A549 (cell line): ENCODE measurements at regions not wholly inside any gene's neighbourhood (a gene's known extent, or its start where the extent isn't known, plus 50 kb on each side); places are given as distances from the start of the nearest gene placed in this dataset.

Experiments used
- CBX8 ChIP-seq: fragments of 200-600 bp; sonication (generic); IDR thresholded peaks from 2 replicates; pipeline ENCODE4 v1.6.1; 2016
- CTCF ChIP-seq: fragments of >200 bp; sonication (Bioruptor Twin); formaldehyde crosslinking; IDR thresholded peaks from 3 replicates; pipeline ENCODE4 v1.5.1; 2016
- EHMT2 ChIP-seq: fragments of 200-600 bp; sonication (generic); IDR thresholded peaks from 2 replicates; pipeline ENCODE4 v1.6.1; 2016; ENCODE audit warnings: antibody characterized with exemption, low read depth, mild to moderate bottlenecking, moderate library complexity
- EP300 ChIP-seq, 2 experiments: fragments of >200 bp; sonication (Bioruptor Twin); formaldehyde crosslinking; IDR thresholded peaks; 2 replicates in 1 of 2; 3 replicates in 1 of 2; pipeline ENCODE4 v1.6.1; 2016 to 2017
- ESRRA ChIP-seq: fragments of 150-350 bp; IDR thresholded peaks from 2 replicates; pipeline ENCODE4 v1.6.1; 2014; ENCODE audit warnings: mild to moderate bottlenecking, low read length, borderline replicate concordance
- FOSL2 ChIP-seq, 2 experiments: fragments of 450-650 bp in 1 of 2; fragments of >200 bp in 1 of 2; sonication (Bioruptor Twin) in 1 of 2; formaldehyde crosslinking; IDR thresholded peaks; 2 replicates each; pipeline versions ENCODE4 v1.5.0 to v1.6.1; 2016 to 2020; ENCODE audit warnings: mild to moderate bottlenecking in 1 of 2, moderate library complexity in 1 of 2
- JUNB ChIP-seq: fragments of >200 bp; sonication (Bioruptor Twin); formaldehyde crosslinking; IDR thresholded peaks from 2 replicates; pipeline ENCODE4 v1.6.1; 2016
- KDM5A ChIP-seq: fragments of 200-600 bp; sonication (generic); IDR thresholded peaks from 2 replicates; pipeline ENCODE4 v1.6.1; 2016; ENCODE audit warnings: antibody characterized with exemption, mild to moderate bottlenecking
- POLR2A ChIP-seq: IDR thresholded peaks from 2 replicates; pipeline ENCODE4 v1.6.1; 2012; ENCODE audit warnings: mild to moderate bottlenecking, low read length
- RARB ChIP-seq: fragments of 250-450 bp; sonication (Bioruptor Pico); IDR thresholded peaks from 2 replicates; pipeline ENCODE4 v1.8.0; 2021; ENCODE audit warnings: mild to moderate bottlenecking, moderate library complexity
- ZC3H11A ChIP-seq: fragments of 450-650 bp; IDR thresholded peaks from 2 replicates; pipeline ENCODE4 v1.6.1; 2014; ENCODE audit warnings: antibody characterized with exemption, mild to moderate bottlenecking
- ZFP36 ChIP-seq: fragments of 450-650 bp; IDR thresholded peaks from 2 replicates; pipeline ENCODE4 v1.6.1; 2014; ENCODE audit warnings: borderline replicate concordance; ENCODE audit not compliant: partially characterized antibody
- ZNF302 ChIP-seq: fragments of 250-450 bp; sonication (Bioruptor Pico); IDR thresholded peaks from 2 replicates; pipeline ENCODE4 v1.9.0; 2021; ENCODE audit warnings: inconsistent platforms, mild to moderate bottlenecking, moderate library complexity

DNA sequence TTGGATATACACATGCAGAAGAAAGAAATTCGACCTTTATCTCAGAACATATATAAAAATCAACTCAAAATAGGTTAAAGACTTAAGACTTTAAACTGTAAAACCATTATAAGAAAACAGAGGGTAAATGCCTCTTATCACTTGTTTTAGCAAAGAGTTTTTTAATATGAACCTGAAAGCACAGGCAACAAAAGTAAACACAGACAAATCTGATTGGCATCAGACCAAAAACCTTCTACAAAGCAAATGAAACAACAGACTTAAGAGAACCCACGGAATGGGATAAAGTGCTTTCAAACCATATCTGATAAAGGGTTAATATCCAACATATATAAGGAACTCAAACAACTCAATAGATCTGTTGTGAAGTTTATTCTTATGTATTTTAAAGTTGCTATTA is 309.9 kb upstream of the OPRM1 start:
- TF ChIP-seq CTCF (no peak), POLR2A (no peak), ESRRA (no peak), EP300 (IDR thresholded peaks at IDR 0.05) (no peak), EHMT2 (no peak), KDM5A (no peak), FOSL2 (IDR thresholded peaks at IDR 0.05) (no peak), FOSL2 (CRISPR knock-in tag; IDR thresholded peaks at IDR 0.05) (no peak), RARB (no peak), ZFP36 (no peak), ZNF302 (CRISPR knock-in tag) (no peak), ZC3H11A (no peak), JUNB (no peak), CBX8 (no peak)
